C4-2B (cell line): ENCODE measurements at regions not wholly inside any gene's neighbourhood (a gene's known extent, or its start where the extent isn't known, plus 50 kb on each side); places are given as distances from the start of the nearest gene placed in this dataset.

Source experiments
- CTCF ChIP-seq: fragments of 450-650 bp; conservative IDR thresholded peaks from 2 replicates; pipeline ENCODE4 v1.5.1; 2017; ENCODE audit warnings: mild to moderate bottlenecking
- ZFX ChIP-seq: fragments of 450-650 bp; IDR thresholded peaks from 2 replicates; pipeline ENCODE4 v1.6.1; 2017

GRCh38 chr3:117019082-117019713, 309.6 kb downstream of the TUSC7 start:
- TF ChIP-seq CTCF (peak; percentile 85), ZFX (no peak)
